BE2C (cell line): ENCODE measurements at regions not wholly inside any gene's neighbourhood (a gene's known extent, or its start where the extent isn't known, plus 50 kb on each side); places are given as distances from the start of the nearest gene placed in this dataset.
"Not testable (repeated sequence)": the region's sequence is repeated elsewhere in the genome, so short reads cannot be mapped to it uniquely, and the experiment has no call there.

Source experiments
- DNase-seq: peaks from one replicate; pipeline ENCODE4 v3.0.0-alpha.2; 2020
- H3K27me3 ChIP-seq: fragments of 250-450 bp; sonication (Bioruptor Pico); 2 replicates; pipeline ENCODE4 v1.5.1; 2020; ENCODE audit warnings: mild to moderate bottlenecking
- H3K36me3 ChIP-seq: fragments of 250-450 bp; sonication (Bioruptor Pico); 2 replicates; pipeline ENCODE4 v1.5.1; 2020; ENCODE audit warnings: mild to moderate bottlenecking
- H3K4me1 ChIP-seq: fragments of 250-450 bp; sonication (Bioruptor Pico); 2 replicates; pipeline ENCODE4 v1.5.1; 2020
- H3K4me3 ChIP-seq: 2 replicates; pipeline ENCODE4 v1.5.1; 2011; ENCODE audit warnings: low read depth, low read length
- H3K9me3 ChIP-seq: fragments of 250-450 bp; sonication (Bioruptor Pico); 2 replicates; pipeline ENCODE4 v1.5.1; 2020
- CTCF ChIP-seq: IDR thresholded peaks from 2 replicates; pipeline ENCODE4 v1.5.1; 2012; ENCODE audit warnings: mild to moderate bottlenecking, low read depth, low read length

DNA sequence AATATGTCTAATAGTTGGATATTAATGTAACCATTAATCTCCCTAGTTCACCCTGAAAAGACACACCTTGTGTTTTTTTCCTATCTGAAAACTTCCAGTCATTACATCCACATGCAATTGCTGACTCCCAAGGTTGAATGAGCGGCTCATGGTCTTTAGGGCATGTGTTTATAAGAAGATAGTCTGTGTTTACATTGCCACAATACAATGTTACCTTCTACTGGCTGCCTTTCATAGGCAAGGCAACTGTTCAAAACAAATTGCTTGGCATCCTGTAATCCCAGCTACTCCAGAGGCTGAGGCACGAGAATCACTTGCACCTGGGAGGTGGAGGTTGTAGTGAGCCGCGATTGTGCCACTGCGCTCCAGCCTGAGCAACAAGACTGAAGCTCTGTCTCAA lies 52.6 kb upstream of the GPCPD1 start:
- Histone ChIP-seq H3K27me3 (peaks cover 7% of the 10 kb centered on the region; the same call in 1 of the 2 replicates), H3K4me1 (no peaks in the 10 kb centered on the region), H3K4me3 (no peak overlapping the region), H3K36me3 (no peaks in the 10 kb centered on the region), H3K9me3 (no peaks in the 10 kb centered on the region)
- no peak for TF ChIP-seq CTCF
- no peak for DNase-seq

DNA sequence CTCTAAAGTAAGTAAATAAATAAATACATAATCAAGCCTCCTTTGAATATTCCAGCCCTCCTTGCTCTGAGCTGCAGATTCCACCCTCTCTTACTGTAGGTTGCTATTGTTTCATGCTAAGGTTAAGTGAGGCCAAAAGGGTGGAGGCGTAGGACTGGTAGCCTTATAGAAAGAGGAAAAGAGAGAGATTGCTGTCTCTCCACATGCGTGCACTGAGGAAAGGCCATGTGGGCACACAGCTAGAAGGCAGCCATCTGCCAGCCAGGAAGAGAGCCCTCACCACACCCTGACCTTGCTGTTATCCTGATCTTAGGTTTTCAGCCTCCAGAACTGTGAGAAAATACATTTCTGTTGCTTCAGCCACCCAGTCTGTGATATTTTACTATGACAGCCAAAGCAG lies 52.0 kb upstream of the GPCPD1 start:
- no peak for TF ChIP-seq CTCF
- no peaks in the 10 kb centered on the region for H3K4me1 ChIP-seq
- DNase-seq = no peak

DNA sequence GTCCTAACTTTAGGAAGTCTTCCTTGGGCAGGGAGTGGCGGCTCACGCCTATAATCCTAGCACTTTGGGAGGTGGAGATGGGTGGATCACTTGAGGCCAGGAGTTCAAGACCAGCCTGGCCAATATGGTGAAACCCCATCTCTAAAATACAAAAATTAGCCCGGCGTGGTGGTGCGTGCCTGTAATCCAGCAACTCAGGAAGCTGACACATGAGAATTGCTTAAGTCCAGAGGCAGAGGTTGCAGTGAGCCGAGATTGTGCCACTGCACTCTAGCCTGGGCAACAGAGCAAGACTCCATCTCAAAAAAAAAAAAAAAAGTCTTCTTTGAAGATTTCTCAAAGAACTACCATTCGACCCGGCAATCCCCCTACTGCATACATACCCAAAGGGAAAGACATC lies 50.0 kb upstream of the GPCPD1 start:
- not testable (repeated sequence) for H3K36me3 ChIP-seq, H3K4me3 ChIP-seq, H3K4me1 ChIP-seq, H3K9me3 ChIP-seq, H3K27me3 ChIP-seq, DNase-seq

More for the DNA sequence above, 52.0 kb upstream of the GPCPD1 start:
- Histone ChIP-seq H3K9me3 (no peaks in the 10 kb centered on the region), H3K27me3 (peaks cover 4% of the 10 kb centered on the region; the same call in 1 of the 2 replicates), H3K36me3 (no peaks in the 10 kb centered on the region), H3K4me3 (no peak overlapping the region)
